Keratinocyte (primary cell): ENCODE measurements at regions not wholly inside any gene's neighbourhood (a gene's known extent, or its start where the extent isn't known, plus 50 kb on each side); places are given as distances from the start of the nearest gene placed in this dataset.

Experiments used
- EZH2 ChIP-seq: IDR thresholded peaks from one replicate; pipeline ENCODE4 v1.6.1; 2012; ENCODE audit warnings: inconsistent platforms, mild to moderate bottlenecking, low read length, moderate library complexity
- TF ChIP-seq, protein P1 (sequence below), 3 experiments: IDR thresholded peaks in 1 of 3; conservative IDR thresholded peaks in 1 of 3; optimal IDR thresholded peaks in 1 of 3; 2 replicates in 2 of 3; 3 replicates in 1 of 3; pipeline versions ENCODE3 to v1.5.1; 2011; ENCODE audit warnings: low read length in 3 of 3, mild to moderate bottlenecking in 3 of 3, moderate library complexity in 2 of 3, control low read depth in 1 of 3, inconsistent platforms in 1 of 3; ENCODE audit not compliant: insufficient read depth in 2 of 3; ENCODE audit errors: extremely low read depth in 1 of 3

DNA sequence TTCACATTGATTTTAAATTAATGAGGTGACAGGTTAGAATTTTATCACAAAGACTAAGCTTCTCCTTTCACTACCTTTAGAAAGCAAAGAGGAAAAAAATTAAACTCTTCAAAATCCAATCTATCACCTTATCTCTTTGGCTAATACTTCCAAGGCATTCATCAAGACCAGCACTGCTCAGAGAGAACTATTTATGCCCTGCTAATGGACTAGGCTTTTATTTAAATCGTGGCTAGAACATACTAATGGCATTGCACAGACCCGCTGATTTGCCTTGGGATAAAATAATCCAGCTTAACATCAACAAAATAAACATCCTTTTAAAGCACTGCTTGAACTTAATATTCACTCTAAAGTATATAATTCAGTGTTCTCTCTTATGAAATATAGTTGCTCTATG lies 880.4 kb downstream of the HACE1 start:
- TF ChIP-seq, protein P1, sequence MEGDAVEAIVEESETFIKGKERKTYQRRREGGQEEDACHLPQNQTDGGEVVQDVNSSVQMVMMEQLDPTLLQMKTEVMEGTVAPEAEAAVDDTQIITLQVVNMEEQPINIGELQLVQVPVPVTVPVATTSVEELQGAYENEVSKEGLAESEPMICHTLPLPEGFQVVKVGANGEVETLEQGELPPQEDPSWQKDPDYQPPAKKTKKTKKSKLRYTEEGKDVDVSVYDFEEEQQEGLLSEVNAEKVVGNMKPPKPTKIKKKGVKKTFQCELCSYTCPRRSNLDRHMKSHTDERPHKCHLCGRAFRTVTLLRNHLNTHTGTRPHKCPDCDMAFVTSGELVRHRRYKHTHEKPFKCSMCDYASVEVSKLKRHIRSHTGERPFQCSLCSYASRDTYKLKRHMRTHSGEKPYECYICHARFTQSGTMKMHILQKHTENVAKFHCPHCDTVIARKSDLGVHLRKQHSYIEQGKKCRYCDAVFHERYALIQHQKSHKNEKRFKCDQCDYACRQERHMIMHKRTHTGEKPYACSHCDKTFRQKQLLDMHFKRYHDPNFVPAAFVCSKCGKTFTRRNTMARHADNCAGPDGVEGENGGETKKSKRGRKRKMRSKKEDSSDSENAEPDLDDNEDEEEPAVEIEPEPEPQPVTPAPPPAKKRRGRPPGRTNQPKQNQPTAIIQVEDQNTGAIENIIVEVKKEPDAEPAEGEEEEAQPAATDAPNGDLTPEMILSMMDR (optimal IDR thresholded peaks at IDR 0.05 in 1 of 3, IDR thresholded peaks at IDR 0.05 in 1 of 3, conservative IDR thresholded peaks at IDR 0.05 in 1 of 3; ENCODE audit: extremely low read depth in 1 of 3, insufficient read depth in 2 of 3, low read length in 3 of 3): no peak
- TF ChIP-seq EZH2: no peak
